B cell (primary cell): ENCODE measurements at regions not wholly inside any gene's neighbourhood (a gene's known extent, or its start where the extent isn't known, plus 50 kb on each side); places are given as distances from the start of the nearest gene placed in this dataset.

Source experiments
- ATAC-seq: fragments of 200-7000 bp; cut with Tn5 transposase; one replicate; pipeline ENCODE4 v1.10.0; 2021; ENCODE audit warnings: low read depth, mild to moderate bottlenecking, moderate number of reproducible peaks, moderate library complexity
- CTCF ChIA-PET: fragments of 350-600 bp; sonication (Branson Sonifier 250); formaldehyde crosslinking; loops from one replicate; lab custom pipeline; 2021; ENCODE audit warnings: antibody characterized with exemption, inconsistent platforms; lab: Charles Lee
- POLR2A ChIA-PET: fragments of 350-600 bp; sonication (Branson Sonifier 250); formaldehyde crosslinking; loops from one replicate; lab custom pipeline; 2021; ENCODE audit warnings: antibody characterized with exemption; lab: Charles Lee
- DNase-seq: peaks from one replicate; pipeline ENCODE4 v3.0.0; 2013
- H2AFZ ChIP-seq: 2 replicates; pipeline ENCODE4 v1.6.1; 2012; ENCODE audit warnings: mild to moderate bottlenecking, low read depth, low read length; ENCODE audit not compliant: insufficient read depth, poor library complexity, severe bottlenecking
- H3K27ac ChIP-seq, 2 donors: 1 replicate in 1 of 2; 2 replicates in 1 of 2; pipeline ENCODE4 v1.5.1; 2012 to 2013; ENCODE audit warnings: low read length in 2 of 2, mild to moderate bottlenecking in 2 of 2, moderate library complexity in 1 of 2
- H3K27me3 ChIP-seq, 4 experiments: fragments of 200-600 bp in 1 of 4; sonication (generic) in 1 of 4; replicated peaks in 1 of 4; 1 replicate in 2 of 4; 2 replicates in 2 of 4; pipeline versions ENCODE4 v1.6.1 to v1.7.0; 2013 to 2016; ENCODE audit warnings: low read length in 3 of 4, mild to moderate bottlenecking in 2 of 4, mixed read lengths in 1 of 4, moderate library complexity in 1 of 4; ENCODE audit not compliant: insufficient read depth in 4 of 4, control insufficient read depth in 3 of 4; ENCODE audit errors: control extremely low read depth in 1 of 4
- H3K36me3 ChIP-seq, 2 experiments: replicated peaks in 1 of 2; 1 replicate in 1 of 2; 2 replicates in 1 of 2; pipeline versions ENCODE4 v1.6.1 to v1.7.1; 2013; ENCODE audit warnings: low read length in 1 of 2; ENCODE audit not compliant: insufficient read depth in 2 of 2, control insufficient read depth in 1 of 2; ENCODE audit errors: control extremely low read depth in 1 of 2, extremely low read depth in 1 of 2
- H3K4me1 ChIP-seq, 2 donors: fragments of 200-600 bp in 1 of 2; sonication (generic) in 1 of 2; 1 replicate in 1 of 2; 2 replicates in 1 of 2; pipeline versions ENCODE4 v1.5.1 to v1.6.1; 2013 to 2017; ENCODE audit warnings: low read length in 2 of 2; ENCODE audit not compliant: control insufficient read depth in 2 of 2, insufficient read depth in 2 of 2
- H3K4me2 ChIP-seq: replicated peaks from 2 replicates; pipeline ENCODE3; 2012; ENCODE audit warnings: mild to moderate bottlenecking, low read depth, low read length; ENCODE audit not compliant: poor library complexity, severe bottlenecking
- H3K4me3 ChIP-seq, 5 experiments: fragments of 200-600 bp in 1 of 5; sonication (generic) in 1 of 5; 1 replicate in 3 of 5; 2 replicates in 2 of 5; pipeline versions ENCODE4 v1.5.1 to v1.7.0; 2011 to 2016; ENCODE audit warnings: low read length in 4 of 5, mild to moderate bottlenecking in 4 of 5, low read depth in 2 of 5, control low read depth in 1 of 5, moderate library complexity in 1 of 5; ENCODE audit not compliant: insufficient read depth in 1 of 5; ENCODE audit errors: control extremely low read depth in 1 of 5, extremely low read depth in 1 of 5
- H3K79me2 ChIP-seq: fragments of 200-600 bp; sonication (generic); one replicate; pipeline ENCODE4 v1.6.0; 2016; ENCODE audit warnings: low read length; ENCODE audit not compliant: control insufficient read depth, insufficient read depth
- H3K9ac ChIP-seq: fragments of 200-600 bp; sonication (generic); 2 replicates; pipeline ENCODE4 v1.6.1; 2017; ENCODE audit warnings: mild to moderate bottlenecking, low read length, moderate library complexity
- H3K9me3 ChIP-seq, 3 donors: one replicate each; pipeline versions ENCODE4 v1.6.1 to v1.7.1; 2013; ENCODE audit warnings: low read length in 2 of 3; ENCODE audit not compliant: control insufficient read depth in 2 of 3, insufficient read depth in 1 of 3; ENCODE audit errors: control extremely low read depth in 1 of 3
- H4K20me1 ChIP-seq: 2 replicates; pipeline ENCODE4 v1.6.0; 2012; ENCODE audit warnings: mild to moderate bottlenecking, low read length; ENCODE audit not compliant: insufficient read depth, control insufficient read depth, poor library complexity, severe bottlenecking
- H3K27ac Mint-ChIP-seq: one replicate; pipeline ENCODE4 v1.8.0; 2021; ENCODE audit warnings: mixed read lengths
- H3K27me3 Mint-ChIP-seq: one replicate; pipeline ENCODE4 v1.8.0; 2021; ENCODE audit warnings: mixed read lengths
- H3K4me1 Mint-ChIP-seq: one replicate; pipeline ENCODE4 v1.8.0; 2021; ENCODE audit warnings: mixed read lengths
- H3K4me3 Mint-ChIP-seq: one replicate; pipeline ENCODE4 v1.8.0; 2021; ENCODE audit warnings: mixed read lengths
- H3K9me3 Mint-ChIP-seq: one replicate; pipeline ENCODE4 v1.8.0; 2022; ENCODE audit warnings: mixed read lengths; ENCODE audit not compliant: insufficient read depth
- EZH2 ChIP-seq: IDR thresholded peaks from 2 replicates; pipeline ENCODE4 v1.6.1; 2012; ENCODE audit warnings: borderline replicate concordance, low read depth, mild to moderate bottlenecking, moderate library complexity, low read length; ENCODE audit not compliant: insufficient read depth, poor library complexity, severe bottlenecking
- WGBS: methylation state at CpG from one replicate; pipeline ENCODE4 v1.1.5; 2013; ENCODE audit warnings: missing lambda C conversion rate; ENCODE audit not compliant: insufficient coverage; 5-methylcytosine and 5-hydroxymethylcytosine counted together
- intact Hi-C: fragments of 100-400 bp; cut with micrococcal nuclease; formaldehyde crosslinking; loops from one replicate; pipeline ENCODE4 v1.10.0; 2022
- TF ChIP-seq, protein P1 (sequence below): fragments of 200-600 bp; IDR thresholded peaks from one replicate; pipeline ENCODE4 v1.8.0; 2022; ENCODE audit warnings: antibody characterized with exemption, mild to moderate bottlenecking

DNA sequence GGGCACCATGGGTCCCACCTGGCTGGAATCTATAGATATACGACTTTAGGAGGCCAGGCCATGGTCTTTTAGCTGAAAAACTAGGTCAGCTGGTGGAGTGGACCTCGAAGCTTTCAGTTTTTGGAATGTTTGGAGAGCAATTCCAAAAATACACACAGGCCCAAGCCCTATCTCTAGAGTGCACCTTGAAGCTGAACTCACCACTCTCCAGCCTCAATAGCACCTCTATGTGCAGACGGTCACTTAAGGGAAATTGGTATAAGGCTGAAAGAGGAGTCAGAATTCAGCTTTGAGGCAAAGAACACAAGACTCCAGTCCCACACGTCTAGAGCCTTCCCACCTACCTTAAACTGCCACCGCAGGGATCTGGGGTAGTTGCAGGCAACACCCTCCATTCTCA lies 56.4 kb upstream of the KATNAL1 start:
- DNase-seq (no peak), ATAC-seq (no peak)
- POLR2A ChIA-PET: no interaction called here
- TF ChIP-seq, protein P1, sequence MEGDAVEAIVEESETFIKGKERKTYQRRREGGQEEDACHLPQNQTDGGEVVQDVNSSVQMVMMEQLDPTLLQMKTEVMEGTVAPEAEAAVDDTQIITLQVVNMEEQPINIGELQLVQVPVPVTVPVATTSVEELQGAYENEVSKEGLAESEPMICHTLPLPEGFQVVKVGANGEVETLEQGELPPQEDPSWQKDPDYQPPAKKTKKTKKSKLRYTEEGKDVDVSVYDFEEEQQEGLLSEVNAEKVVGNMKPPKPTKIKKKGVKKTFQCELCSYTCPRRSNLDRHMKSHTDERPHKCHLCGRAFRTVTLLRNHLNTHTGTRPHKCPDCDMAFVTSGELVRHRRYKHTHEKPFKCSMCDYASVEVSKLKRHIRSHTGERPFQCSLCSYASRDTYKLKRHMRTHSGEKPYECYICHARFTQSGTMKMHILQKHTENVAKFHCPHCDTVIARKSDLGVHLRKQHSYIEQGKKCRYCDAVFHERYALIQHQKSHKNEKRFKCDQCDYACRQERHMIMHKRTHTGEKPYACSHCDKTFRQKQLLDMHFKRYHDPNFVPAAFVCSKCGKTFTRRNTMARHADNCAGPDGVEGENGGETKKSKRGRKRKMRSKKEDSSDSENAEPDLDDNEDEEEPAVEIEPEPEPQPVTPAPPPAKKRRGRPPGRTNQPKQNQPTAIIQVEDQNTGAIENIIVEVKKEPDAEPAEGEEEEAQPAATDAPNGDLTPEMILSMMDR: no peak
- TF ChIP-seq EZH2: no peak
- H3K27me3 ChIP-seq: no peaks in the 10 kb centered on the region
- H2AFZ ChIP-seq: no peak overlapping the region
- H3K4me2 ChIP-seq: no peak overlapping the region
- WGBS: 100% methylated on average over 1 of the region's 5 CpGs
- H3K9me3 ChIP-seq: no peaks in the 10 kb centered on the region
- Mint-ChIP-seq H3K9me3 (no peaks in the 10 kb centered on the region), H3K4me1 (peaks cover 32% of the 10 kb centered on the region), H3K4me3 (no peak overlapping the region), H3K27me3 (no peaks in the 10 kb centered on the region), H3K27ac (no peak overlapping the region)
- intact Hi-C loops: no loop called here
- H3K4me3 ChIP-seq: no peak overlapping the region
- no peak overlapping the region for H3K9ac ChIP-seq
- H3K4me1 ChIP-seq: peaks cover 24 to 28% of the 10 kb centered on the region in 2 donors
- no peaks in the 10 kb centered on the region for H4K20me1 ChIP-seq
- CTCF ChIA-PET: interaction anchor here (1.1 to 1.4 kb wide), 3 partner anchors 8 to 14 kb away, joined by 3 to 5 read pairs (median 4); no protein-coding TSS in a partner anchor
- H3K79me2 ChIP-seq: no peaks in the 10 kb centered on the region
- peaks cover 2 to 5% of the 10 kb centered on the region in 2 experiments for H3K36me3 ChIP-seq
- no peak overlapping the region for H3K27ac ChIP-seq

DNA sequence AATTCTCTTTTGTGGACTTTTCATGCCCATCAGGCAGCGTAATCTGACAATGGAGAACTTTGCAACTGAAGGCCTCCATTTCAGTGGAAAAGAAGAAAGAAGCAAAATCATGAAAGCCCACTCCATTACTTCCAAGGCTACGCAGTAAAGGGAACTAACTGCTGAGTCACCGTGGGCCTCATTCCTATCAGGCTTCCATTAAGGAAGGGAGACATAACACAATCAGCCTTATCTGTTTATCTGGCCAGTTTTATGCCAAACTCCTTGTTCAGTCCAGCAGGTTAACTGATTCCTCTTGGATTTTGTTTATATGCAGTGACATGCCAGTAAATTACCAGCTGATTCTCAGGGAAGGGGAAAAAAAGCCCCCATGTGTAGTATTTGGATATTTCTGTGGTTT lies 56.8 kb upstream of the KATNAL1 start:
- Histone ChIP-seq H4K20me1 (no peaks in the 10 kb centered on the region), H3K27me3 (no peaks in the 10 kb centered on the region), H3K79me2 (no peaks in the 10 kb centered on the region), H3K36me3 (peaks cover 2 to 5% of the 10 kb centered on the region in 2 experiments), H3K4me2 (no peak overlapping the region), H3K27ac (no peak overlapping the region), H3K4me3 (no peak overlapping the region), H3K4me1 (peaks cover 28 to 32% of the 10 kb centered on the region in 2 donors), H2AFZ (no peak overlapping the region), H3K9ac (no peak overlapping the region), H3K9me3 (no peaks in the 10 kb centered on the region)
- no peak for TF ChIP-seq EZH2
- TF ChIP-seq, protein P1: no peak
- ATAC-seq (no peak), DNase-seq (no peak)
- WGBS: no CpG with 5 or more reads among the region's 3 CpGs
- Mint-ChIP-seq H3K27ac (no peak overlapping the region), H3K27me3 (no peaks in the 10 kb centered on the region), H3K9me3 (no peaks in the 10 kb centered on the region), H3K4me3 (no peak overlapping the region), H3K4me1 (peaks cover 36% of the 10 kb centered on the region)
- intact Hi-C loops: no loop called here
- ChIA-PET CTCF (interaction anchor here (1.2 to 1.4 kb wide), 2 partner anchors 9 to 10 kb away, joined by 4 to 5 read pairs; no protein-coding TSS in a partner anchor), POLR2A (no interaction called here)
